ENCODE measurements at regions not wholly inside any gene's neighbourhood (a gene's known extent, or its start where the extent isn't known, plus 50 kb on each side); places are given as distances from the start of the nearest gene placed in this dataset.

GRCh38 chr1:60234776-60235175 lies 161.2 kb upstream of the C1orf87 start:
- no peak for TF ChIP-seq CTCF (IDR thresholded peaks at IDR 0.05; ENCODE audit: extremely low read depth, missing control alignments)
- DNase-seq (ENCODE audit: low spot score): no peak

GRCh38 chr1:60229821-60230220 lies 156.3 kb upstream of the C1orf87 start:
- no peak for TF ChIP-seq CTCF (IDR thresholded peaks at IDR 0.05; ENCODE audit: extremely low read depth, missing control alignments)

GRCh38 chr1:60228041-60228491 lies 154.5 kb upstream of the C1orf87 start:
- no peak for DNase-seq (ENCODE audit: low spot score)
- TF ChIP-seq CTCF (IDR thresholded peaks at IDR 0.05; ENCODE audit: extremely low read depth, missing control alignments): no peak

More at GRCh38 chr1:60229821-60230220, 156.3 kb upstream of the C1orf87 start:
- no peak for DNase-seq (ENCODE audit: low spot score)

GRCh38 chr1:60227601-60228000 lies 154.0 kb upstream of the C1orf87 start:
- TF ChIP-seq CTCF (IDR thresholded peaks at IDR 0.05; ENCODE audit: extremely low read depth, missing control alignments): no peak
- no peak for DNase-seq (ENCODE audit: low spot score)

- no peak for DNase-seq (ENCODE audit: low spot score)
- TF ChIP-seq CTCF (IDR thresholded peaks at IDR 0.05; ENCODE audit: extremely low read depth, missing control alignments): no peak
Measured at GRCh38 chr1:60225486-60225885, 151.9 kb upstream of the C1orf87 start.

GRCh38 chr1:60224523-60224922 lies 151.0 kb upstream of the C1orf87 start:
- no peak for DNase-seq (ENCODE audit: low spot score)

GRCh38 chr1:60223158-60223557 lies 149.6 kb upstream of the C1orf87 start:
- DNase-seq (ENCODE audit: low spot score): no peak
- TF ChIP-seq CTCF (IDR thresholded peaks at IDR 0.05; ENCODE audit: extremely low read depth, missing control alignments): no peak

More at GRCh38 chr1:60224523-60224922, 151.0 kb upstream of the C1orf87 start:
- TF ChIP-seq CTCF (IDR thresholded peaks at IDR 0.05; ENCODE audit: extremely low read depth, missing control alignments): no peak
